Sigmoid colon (tissue), 4 donors: ENCODE measurements at regions not wholly inside any gene's neighbourhood (a gene's known extent, or its start where the extent isn't known, plus 50 kb on each side); places are given as distances from the start of the nearest gene placed in this dataset.

Experiments used
- EP300 ChIP-seq, 4 donors: sonication (generic); formaldehyde crosslinking; IDR thresholded peaks; one replicate each; pipeline ENCODE4 v1.6.1; 2017; ENCODE audit warnings: antibody characterized with exemption in 4 of 4
- POLR2A ChIP-seq, 2 donors: fragments of 450-650 bp; IDR thresholded peaks; one replicate each; pipeline ENCODE4 v1.6.1; 2016; ENCODE audit warnings: antibody characterized with exemption in 2 of 2, mild to moderate bottlenecking in 2 of 2, moderate library complexity in 2 of 2
- TF ChIP-seq, protein P1 (sequence below), 4 experiments: fragments of 450-650 bp in 3 of 4; fragments of 200-600 bp in 1 of 4; IDR thresholded peaks; one replicate each; pipeline ENCODE4 v1.5.1; 2016 to 2019; ENCODE audit warnings: antibody characterized with exemption in 4 of 4, mild to moderate bottlenecking in 3 of 4, moderate library complexity in 2 of 4

- TF ChIP-seq, protein P1, sequence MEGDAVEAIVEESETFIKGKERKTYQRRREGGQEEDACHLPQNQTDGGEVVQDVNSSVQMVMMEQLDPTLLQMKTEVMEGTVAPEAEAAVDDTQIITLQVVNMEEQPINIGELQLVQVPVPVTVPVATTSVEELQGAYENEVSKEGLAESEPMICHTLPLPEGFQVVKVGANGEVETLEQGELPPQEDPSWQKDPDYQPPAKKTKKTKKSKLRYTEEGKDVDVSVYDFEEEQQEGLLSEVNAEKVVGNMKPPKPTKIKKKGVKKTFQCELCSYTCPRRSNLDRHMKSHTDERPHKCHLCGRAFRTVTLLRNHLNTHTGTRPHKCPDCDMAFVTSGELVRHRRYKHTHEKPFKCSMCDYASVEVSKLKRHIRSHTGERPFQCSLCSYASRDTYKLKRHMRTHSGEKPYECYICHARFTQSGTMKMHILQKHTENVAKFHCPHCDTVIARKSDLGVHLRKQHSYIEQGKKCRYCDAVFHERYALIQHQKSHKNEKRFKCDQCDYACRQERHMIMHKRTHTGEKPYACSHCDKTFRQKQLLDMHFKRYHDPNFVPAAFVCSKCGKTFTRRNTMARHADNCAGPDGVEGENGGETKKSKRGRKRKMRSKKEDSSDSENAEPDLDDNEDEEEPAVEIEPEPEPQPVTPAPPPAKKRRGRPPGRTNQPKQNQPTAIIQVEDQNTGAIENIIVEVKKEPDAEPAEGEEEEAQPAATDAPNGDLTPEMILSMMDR (IDR thresholded peaks at IDR 0.05), result no peak
- TF ChIP-seq EP300 (IDR thresholded peaks at IDR 0.05), result no peak
- TF ChIP-seq POLR2A (IDR thresholded peaks at IDR 0.05), result no peak
These were observed 74.3 kb downstream of the C5orf15 start for GRCh38 chr5:133894143-133894542.
